Peyer's patch (tissue), 4 donors: ENCODE measurements at regions not wholly inside any gene's neighbourhood (a gene's known extent, or its start where the extent isn't known, plus 50 kb on each side); places are given as distances from the start of the nearest gene placed in this dataset.
A peak's percentile ranks its signal among the peaks of the same experiment; 100 is the strongest.

Experiments
- DNase-seq, 3 donors: peaks; one replicate each; pipeline ENCODE4 v3.0.0-alpha.2; 2017 to 2019
- H3K27ac ChIP-seq, 4 donors: fragments of 200-600 bp; sonication (generic); one replicate each; pipeline ENCODE4 v1.5.1; 2016 to 2019
- H3K27me3 ChIP-seq, 2 donors: fragments of 200-600 bp; sonication (generic); one replicate each; pipeline ENCODE4 v1.5.1; 2019
- H3K36me3 ChIP-seq, 3 donors: fragments of 200-600 bp; sonication (generic); one replicate each; pipeline ENCODE4 v1.5.1; 2016 to 2019
- H3K4me1 ChIP-seq, 4 donors: fragments of 200-600 bp; sonication (generic); one replicate each; pipeline ENCODE4 v1.5.1; 2016 to 2019
- H3K4me3 ChIP-seq, 4 donors: fragments of 200-600 bp; sonication (generic); 1 replicate in 3 of 4; 2 replicates in 1 of 4; pipeline ENCODE4 v1.5.1; 2016 to 2019; ENCODE audit warnings: mild to moderate bottlenecking in 1 of 4
- H3K9me3 ChIP-seq, 4 donors: fragments of 200-600 bp; sonication (generic); one replicate each; pipeline ENCODE4 v1.5.1; 2016 to 2019; ENCODE audit warnings: mild to moderate bottlenecking in 1 of 4
- CTCF ChIP-seq, 6 experiments: fragments of 450-650 bp in 4 of 6; fragments of 200-600 bp in 2 of 6; sonication (generic) in 1 of 6; IDR thresholded peaks; one replicate each; pipeline ENCODE4 v1.5.1; 2017 to 2019; ENCODE audit warnings: antibody characterized with exemption in 6 of 6, mild to moderate bottlenecking in 3 of 6, moderate library complexity in 1 of 6
- POLR2A ChIP-seq, 2 donors: fragments of 450-650 bp; IDR thresholded peaks; one replicate each; pipeline ENCODE4 v1.5.1; 2017; ENCODE audit warnings: antibody characterized with exemption in 2 of 2, mild to moderate bottlenecking in 2 of 2, moderate library complexity in 2 of 2

- Histone ChIP-seq H3K4me1 (no peaks in the 10 kb centered on the region), H3K27me3 (no peaks in the 10 kb centered on the region), H3K4me3 (no peak overlapping the region), H3K36me3 (no peaks in the 10 kb centered on the region), H3K27ac (no peak overlapping the region), H3K9me3 (no peaks in the 10 kb centered on the region)
- TF ChIP-seq POLR2A (IDR thresholded peaks at IDR 0.05): no peak
- no peak for DNase-seq
Measured at GRCh38 chr1:88311265-88311664, 372.8 kb upstream of the PKN2 start.

- TF ChIP-seq POLR2A (IDR thresholded peaks at IDR 0.05) (no peak), CTCF (IDR thresholded peaks at IDR 0.05) (no peak)
- H3K27ac ChIP-seq: peak overlapping the region in 1 of 4 donors; percentile 33
- H3K9me3 ChIP-seq: no peaks in the 10 kb centered on the region
- no peaks in the 10 kb centered on the region for H3K27me3 ChIP-seq
- no peaks in the 10 kb centered on the region for H3K36me3 ChIP-seq
- peak in 1 of 3 donors; percentile 62 for DNase-seq
- no peaks in the 10 kb centered on the region for H3K4me1 ChIP-seq
- H3K4me3 ChIP-seq: no peak overlapping the region
Measured at GRCh38 chr1:88311907-88312306, 372.2 kb upstream of the PKN2 start.

GRCh38 chr1:88317396-88317795 is 366.7 kb upstream of the PKN2 start:
- Histone ChIP-seq H3K9me3 (no peaks in the 10 kb centered on the region), H3K27ac (no peak overlapping the region), H3K36me3 (no peaks in the 10 kb centered on the region), H3K27me3 (no peaks in the 10 kb centered on the region), H3K4me1 (no peaks in the 10 kb centered on the region), H3K4me3 (no peak overlapping the region)
- DNase-seq: no peak
- no peak for TF ChIP-seq POLR2A (IDR thresholded peaks at IDR 0.05)
- no peak for TF ChIP-seq CTCF (IDR thresholded peaks at IDR 0.05)

- Histone ChIP-seq H3K27ac (no peak overlapping the region), H3K9me3 (no peaks in the 10 kb centered on the region), H3K36me3 (no peaks in the 10 kb centered on the region), H3K4me1 (no peaks in the 10 kb centered on the region), H3K4me3 (no peak overlapping the region), H3K27me3 (no peaks in the 10 kb centered on the region)
- DNase-seq: no peak
- TF ChIP-seq CTCF (IDR thresholded peaks at IDR 0.05): no peak
- no peak for TF ChIP-seq POLR2A (IDR thresholded peaks at IDR 0.05)
Measured at GRCh38 chr1:88318740-88319139, 365.3 kb upstream of the PKN2 start.

GRCh38 chr1:88320291-88320690 is 363.8 kb upstream of the PKN2 start:
- H3K36me3 ChIP-seq: no peaks in the 10 kb centered on the region
- no peak for TF ChIP-seq POLR2A (IDR thresholded peaks at IDR 0.05)
- TF ChIP-seq CTCF (IDR thresholded peaks at IDR 0.05): no peak
- H3K27ac ChIP-seq: no peak overlapping the region
- H3K27me3 ChIP-seq: no peaks in the 10 kb centered on the region
- no peak for DNase-seq
- no peak overlapping the region for H3K4me3 ChIP-seq
- H3K9me3 ChIP-seq: no peaks in the 10 kb centered on the region
- no peaks in the 10 kb centered on the region for H3K4me1 ChIP-seq

GRCh38 chr1:88321706-88322105 is 362.4 kb upstream of the PKN2 start:
- DNase-seq: no peak

More at GRCh38 chr1:88321706-88322105, 362.4 kb upstream of the PKN2 start:
- TF ChIP-seq POLR2A (IDR thresholded peaks at IDR 0.05): no peak
- TF ChIP-seq CTCF (IDR thresholded peaks at IDR 0.05): no peak
- no peaks in the 10 kb centered on the region for H3K9me3 ChIP-seq
- no peaks in the 10 kb centered on the region for H3K27me3 ChIP-seq
- no peak overlapping the region for H3K4me3 ChIP-seq
- no peaks in the 10 kb centered on the region for H3K4me1 ChIP-seq
- no peaks in the 10 kb centered on the region for H3K36me3 ChIP-seq
- H3K27ac ChIP-seq: no peak overlapping the region
